SH-SY5Y (cell line): ENCODE measurements at regions not wholly inside any gene's neighbourhood (a gene's known extent, or its start where the extent isn't known, plus 50 kb on each side); places are given as distances from the start of the nearest gene placed in this dataset.

Source experiments
- GATA2 ChIP-seq: IDR thresholded peaks from 2 replicates; pipeline ENCODE4 v1.6.1; 2011; ENCODE audit warnings: mild to moderate bottlenecking, low read depth, low read length
- GATA3 ChIP-seq: IDR thresholded peaks from 2 replicates; pipeline ENCODE4 v1.6.1; 2011; ENCODE audit warnings: low read depth, mild to moderate bottlenecking, low read length, moderate library complexity

DNA sequence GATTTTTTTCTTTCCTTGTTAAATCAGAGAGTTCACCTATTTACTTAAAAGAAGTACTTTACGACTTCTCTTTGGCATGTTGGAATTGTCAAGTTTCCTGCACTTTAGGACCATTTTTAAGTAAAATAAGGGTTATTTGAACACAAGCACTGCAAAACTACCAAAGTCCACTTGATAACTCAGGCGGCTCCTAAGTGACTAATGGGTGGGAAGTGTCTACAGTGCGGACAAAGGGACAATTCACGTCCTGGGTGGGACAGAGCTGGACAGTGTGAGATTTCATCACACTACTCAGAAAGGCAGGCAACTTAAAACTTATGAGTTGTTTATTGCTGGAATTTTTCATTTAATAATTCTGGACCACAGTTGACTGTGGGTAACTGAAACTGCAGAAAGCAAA, 590.2 kb upstream of the UBE2E2 start:
- no peak for TF ChIP-seq GATA2
- TF ChIP-seq GATA3: no peak

DNA sequence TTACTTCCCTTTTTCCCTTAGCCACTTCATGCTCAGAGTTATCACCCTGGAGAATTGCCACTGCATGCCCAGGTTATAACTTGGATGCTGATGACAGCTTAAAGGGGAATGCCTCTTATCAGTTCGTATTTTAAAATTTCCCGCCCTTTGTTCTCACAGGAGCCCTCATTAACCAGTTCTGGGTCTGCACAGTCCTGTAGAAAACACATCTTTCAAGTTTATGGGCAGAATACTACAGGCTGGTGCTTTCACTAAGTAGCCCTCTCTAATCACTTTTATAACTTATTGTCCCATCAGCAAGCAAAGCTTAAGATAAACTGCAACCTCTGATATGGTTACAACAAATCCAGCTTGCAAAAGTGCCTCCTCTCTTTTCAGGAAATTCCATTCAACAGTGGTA, 587.3 kb upstream of the UBE2E2 start:
- TF ChIP-seq GATA2: no peak
- TF ChIP-seq GATA3: no peak

DNA sequence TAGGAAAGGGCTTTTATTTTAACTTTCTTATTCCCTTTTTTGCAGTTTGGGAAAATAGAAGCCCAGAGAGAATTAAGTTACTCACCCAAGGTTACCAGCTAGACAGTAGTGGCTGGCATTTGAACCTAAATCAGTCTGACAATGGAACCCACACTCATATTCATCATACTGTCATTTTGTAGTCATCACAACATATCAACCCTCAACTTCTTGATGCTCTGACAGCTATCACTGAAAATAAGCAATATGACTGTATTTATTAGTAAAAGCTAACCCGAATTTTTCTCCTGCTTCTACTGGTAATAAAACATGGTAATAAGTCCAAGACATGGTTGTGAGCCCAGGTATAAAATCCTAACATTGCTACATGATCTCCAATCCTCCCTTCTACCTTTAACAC, 585.8 kb upstream of the UBE2E2 start:
- TF ChIP-seq GATA2 (no peak), GATA3 (no peak)

DNA sequence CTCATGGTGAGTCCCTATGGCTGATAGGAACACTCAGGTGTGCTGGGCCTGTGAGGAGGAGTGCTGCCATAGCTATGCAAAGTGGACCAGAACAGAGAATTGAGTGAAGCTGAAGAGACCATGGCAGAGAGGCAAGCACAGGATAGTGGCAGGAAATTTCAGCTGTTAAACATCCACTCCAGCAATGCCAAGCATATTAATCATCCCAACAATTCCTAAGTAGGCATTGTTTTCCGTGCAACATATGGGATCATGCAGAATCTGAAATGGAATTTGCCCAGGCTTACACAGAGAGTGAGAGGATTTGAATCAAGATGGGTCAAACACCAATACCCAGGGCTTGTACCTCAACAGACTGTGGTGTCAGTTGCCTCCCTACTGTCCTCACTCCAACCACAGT, 582.6 kb upstream of the UBE2E2 start:
- TF ChIP-seq GATA3 (no peak), GATA2 (no peak)

DNA sequence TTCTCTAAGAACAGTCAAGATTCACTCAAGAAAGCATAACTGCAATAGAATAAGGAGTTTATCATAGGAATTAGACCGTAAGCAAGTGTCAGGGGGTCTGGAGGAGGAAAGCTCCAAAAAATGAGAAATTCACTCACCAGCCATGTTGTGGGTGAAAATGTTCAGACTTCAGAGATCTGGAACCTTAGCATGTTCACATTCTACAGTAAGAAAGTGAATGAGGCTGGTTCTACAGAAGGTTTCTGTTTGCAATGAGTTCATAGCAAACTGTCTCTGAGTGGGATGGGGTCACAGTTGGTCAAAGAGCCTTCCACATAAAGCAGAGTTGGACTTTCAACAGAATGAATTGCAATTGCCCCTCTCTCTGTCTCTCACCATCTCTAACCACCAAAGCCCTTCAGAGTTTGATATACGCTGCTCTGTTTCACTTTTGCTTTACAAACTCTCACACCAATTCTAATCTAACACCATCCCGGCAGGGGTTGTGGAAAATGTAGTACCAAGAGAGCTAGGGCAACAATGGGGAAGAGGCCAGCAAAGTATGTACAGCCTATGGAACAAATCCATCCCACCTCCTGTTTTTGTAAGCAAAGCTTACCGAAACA, 581.8 kb upstream of the UBE2E2 start:
- no peak for TF ChIP-seq GATA3
- no peak for TF ChIP-seq GATA2

DNA sequence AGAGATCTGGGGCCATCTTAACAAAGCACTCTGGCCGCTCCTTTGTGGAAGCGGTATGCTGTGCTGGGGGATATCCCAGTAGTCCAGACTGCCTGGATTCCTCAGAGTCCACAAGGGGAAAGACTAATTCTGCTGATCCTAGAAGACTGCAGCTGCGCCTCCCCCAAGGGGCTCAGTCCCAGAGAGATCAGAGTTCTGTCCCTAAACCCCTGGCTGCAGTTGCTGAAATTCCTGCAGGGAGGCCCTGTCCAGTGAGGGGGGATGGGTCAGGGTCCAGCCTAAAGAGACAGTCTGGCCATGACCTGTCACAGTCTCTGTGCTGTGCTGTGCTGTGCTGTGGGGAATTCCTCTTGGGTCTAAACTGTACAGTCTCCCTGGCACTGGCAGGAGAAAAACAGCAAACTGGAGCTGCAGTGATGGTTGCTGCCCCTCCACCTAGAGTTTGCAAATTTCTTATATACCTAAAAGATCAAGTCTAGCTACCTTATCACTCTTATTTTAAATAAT, 575.1 kb upstream of the UBE2E2 start:
- TF ChIP-seq GATA3 (no peak), GATA2 (no peak)

DNA sequence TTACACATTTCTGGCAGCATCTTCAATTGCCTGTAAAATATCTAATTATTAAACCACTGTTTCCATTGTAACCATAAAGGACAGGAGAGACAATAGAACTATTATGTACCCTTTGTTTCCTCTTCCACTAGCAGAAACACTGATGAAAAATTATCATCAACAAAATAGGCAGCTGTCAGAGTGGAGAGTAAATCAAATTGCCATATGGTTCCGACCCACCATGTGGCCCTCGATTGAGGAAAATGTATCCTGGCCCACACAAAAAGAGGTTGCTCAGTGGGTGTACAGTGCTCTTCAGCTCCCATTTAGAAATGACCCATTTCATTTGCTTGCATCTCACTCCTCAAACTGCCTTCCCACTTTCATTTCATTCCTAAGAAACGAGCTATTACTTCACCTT, 570.6 kb upstream of the UBE2E2 start:
- TF ChIP-seq GATA2 (no peak), GATA3 (no peak)

DNA sequence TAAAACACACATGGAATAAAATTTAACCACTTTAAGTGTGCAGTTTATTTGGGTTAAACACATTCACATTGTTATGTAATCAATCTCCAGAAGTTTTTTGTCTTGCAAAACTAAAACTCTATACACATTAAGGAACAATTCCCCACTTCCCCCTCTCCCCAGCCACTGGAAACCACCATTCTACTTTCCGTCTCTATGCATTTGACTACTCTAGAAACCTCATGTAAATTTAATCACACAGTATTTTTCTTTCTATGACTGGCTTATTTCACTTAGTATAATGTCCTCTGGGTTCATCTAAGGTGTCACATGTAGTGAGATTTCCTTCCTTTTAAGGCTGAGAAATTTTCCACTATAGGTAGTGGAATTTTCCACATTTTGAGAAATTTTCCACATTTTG, 568.7 kb upstream of the UBE2E2 start:
- TF ChIP-seq GATA2 (no peak), GATA3 (no peak)

DNA sequence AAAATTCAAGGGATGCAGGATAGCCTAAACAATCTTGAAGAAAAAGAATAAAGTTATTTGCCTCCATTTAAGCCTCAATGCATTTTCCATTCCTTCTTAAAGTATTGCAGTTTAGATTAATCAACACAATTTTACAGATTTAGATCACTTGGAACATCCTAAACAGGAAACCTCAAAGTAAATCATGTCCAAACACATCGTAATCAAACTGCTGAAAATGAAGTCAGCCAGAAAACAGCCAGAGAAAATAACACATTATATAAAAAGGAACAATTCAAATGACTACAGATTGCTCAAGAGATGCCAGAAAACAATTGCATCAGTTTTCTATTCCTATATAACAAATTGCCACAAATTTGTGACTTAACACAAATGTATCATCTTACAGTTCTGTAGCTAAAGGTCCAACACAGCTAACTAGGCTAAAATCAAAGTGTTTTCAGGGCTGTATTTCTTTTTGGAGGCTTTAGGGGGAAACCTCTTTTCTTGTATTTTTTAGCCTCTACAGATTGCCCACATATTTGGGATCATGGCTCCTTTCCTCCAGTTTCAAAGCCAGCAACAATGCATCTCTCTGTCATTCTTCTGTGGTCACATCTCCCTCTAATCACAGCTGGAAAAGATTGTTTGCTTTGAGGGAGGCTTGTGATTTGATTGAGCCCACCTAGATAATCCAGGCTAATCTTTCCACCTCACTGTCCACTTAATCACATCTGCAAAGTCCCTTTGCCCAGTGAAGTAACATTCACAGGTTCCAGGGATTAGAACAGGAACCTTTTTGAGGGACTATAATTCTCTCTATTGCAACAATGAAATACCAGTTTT, 543.3 kb upstream of the UBE2E2 start:
- TF ChIP-seq GATA3: no peak
- TF ChIP-seq GATA2: no peak

DNA sequence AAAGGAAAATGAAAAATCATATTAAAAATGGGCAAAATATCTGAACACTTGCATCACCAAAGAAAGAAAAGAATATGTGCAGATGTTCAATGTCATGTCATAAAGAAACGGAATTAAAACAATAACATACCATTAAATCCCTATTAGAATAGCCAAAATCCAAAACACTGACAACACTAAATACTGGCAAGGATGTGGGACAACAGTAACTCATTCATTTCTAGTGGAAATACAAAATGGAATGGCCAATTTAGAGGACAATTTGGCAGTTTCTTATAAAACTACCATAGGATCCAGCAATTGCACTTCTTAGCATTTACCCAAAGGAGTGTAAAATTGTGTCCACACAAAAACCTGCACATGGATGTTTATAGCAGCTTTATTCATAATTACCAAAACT, 542.5 kb upstream of the UBE2E2 start:
- TF ChIP-seq GATA3 (no peak), GATA2 (no peak)

DNA sequence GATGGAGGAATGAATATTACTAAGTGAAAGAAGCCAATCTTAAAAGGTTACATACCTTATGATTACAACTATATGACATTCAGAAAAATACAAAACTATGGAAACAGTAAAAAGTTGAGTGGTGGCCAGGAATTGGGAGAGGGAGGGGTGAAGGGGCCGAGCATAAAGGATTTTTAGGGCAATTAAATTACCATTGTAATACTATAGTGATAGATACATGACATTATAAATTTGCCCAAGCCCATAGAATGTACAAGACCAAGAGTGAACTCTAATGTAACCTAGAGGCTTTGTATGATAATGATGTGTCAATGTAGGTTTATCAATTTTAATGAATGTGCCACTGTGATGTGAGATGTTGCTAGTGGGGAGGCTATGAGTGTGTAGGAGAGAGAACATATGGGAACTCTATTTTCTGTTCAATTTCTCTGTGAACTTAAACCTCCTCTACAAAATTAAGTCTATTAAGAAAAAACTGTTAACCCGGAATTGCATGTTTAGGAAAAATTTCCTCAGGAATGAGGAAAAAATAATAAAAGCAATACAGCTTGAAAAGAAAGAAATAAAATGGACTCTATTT, 541.9 kb upstream of the UBE2E2 start:
- no peak for TF ChIP-seq GATA3
- no peak for TF ChIP-seq GATA2

DNA sequence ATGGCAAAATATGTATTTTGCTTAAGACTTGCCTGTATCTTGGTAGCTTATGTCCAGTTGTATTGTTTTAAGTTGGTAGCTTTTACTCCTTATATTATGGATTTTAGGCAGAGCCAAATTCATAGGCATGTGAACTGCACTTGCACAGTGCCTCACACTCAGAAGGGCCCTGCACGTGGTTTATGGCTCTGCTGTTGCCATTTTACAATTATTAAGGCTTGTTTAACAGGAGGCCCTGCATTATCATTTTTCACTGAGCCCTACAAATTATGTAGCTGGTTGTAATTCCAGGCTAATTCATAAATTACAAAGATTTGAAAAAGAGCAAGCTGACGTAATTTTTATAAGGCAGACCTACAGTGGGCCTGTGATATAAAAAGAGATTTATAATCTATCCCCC, 537.6 kb upstream of the UBE2E2 start:
- TF ChIP-seq GATA2: no peak
- TF ChIP-seq GATA3: no peak

DNA sequence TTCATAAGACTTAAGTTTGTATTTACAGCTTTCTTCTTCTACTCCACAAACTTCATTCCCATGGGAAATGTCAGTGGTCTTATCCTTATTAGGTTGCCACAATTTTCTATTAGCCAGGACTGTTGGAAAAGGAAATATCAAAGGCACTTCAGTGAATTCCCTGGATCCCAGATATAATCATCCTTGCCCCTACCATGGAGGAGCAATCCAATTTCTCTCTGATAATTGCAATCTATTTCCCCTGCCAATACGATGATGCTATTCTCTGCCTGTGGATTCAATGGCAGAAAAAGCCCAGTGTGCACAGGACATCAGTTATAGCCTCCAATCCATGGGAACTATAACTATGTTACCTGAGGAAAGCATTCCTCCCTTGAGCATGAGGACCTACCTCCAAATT, 536.4 kb upstream of the UBE2E2 start:
- TF ChIP-seq GATA3 (no peak), GATA2 (no peak)

DNA sequence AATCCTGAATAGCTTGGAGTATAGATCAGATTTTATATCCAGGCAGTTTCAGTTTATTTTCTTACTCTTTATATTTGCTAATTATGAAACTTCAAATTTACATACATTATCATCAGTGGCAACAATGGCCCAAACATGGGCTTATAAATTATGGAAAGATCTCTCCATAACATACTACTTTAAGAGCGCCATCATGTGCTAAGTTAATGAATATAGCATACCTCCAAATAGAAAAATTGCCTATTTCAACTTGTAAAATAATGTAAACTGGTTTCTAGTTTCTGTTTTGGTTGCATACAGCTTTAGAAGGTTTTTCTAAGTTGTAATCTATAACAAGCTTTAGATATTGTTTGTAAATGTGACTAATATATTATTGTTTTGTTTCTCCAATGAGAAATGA, 531.3 kb upstream of the UBE2E2 start:
- TF ChIP-seq GATA2: no peak
- no peak for TF ChIP-seq GATA3

DNA sequence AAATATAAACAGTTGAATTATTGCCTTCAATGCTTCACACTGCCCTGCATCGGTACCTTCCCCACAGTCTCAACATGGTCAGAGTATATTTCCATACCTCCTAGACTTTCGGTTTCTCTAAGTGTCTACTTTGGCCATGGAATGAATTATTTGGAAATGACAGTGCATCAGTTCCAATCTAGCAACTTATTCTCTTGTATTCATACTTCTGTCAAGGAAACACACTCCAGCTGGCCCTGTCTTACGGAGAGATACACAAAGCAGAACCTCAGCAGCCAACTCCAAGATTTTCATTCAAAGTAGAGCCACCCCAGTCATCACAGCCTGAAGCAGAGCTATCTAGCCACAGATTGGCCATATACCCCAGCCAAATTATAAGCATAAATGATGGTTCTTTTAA, 518.4 kb upstream of the UBE2E2 start:
- TF ChIP-seq GATA3: no peak
- no peak for TF ChIP-seq GATA2

DNA sequence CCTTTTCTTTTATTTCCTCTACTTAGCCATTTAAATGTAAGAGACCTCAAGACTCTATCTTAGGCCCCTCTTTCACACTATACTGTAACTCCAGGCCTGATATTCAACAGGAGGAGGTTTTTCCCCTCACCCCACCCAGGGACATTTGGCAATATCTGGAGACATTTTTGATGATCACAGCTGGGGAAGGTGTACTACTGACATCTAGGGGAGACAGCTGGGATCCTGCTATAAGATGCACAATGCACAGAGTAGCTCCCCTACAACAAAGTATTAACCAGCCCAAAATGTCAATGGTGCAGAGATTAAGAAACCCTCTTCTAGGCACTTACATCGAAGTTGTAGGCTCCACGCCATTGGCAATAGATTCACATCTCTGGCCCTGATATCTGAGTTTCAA, 517.5 kb upstream of the UBE2E2 start:
- TF ChIP-seq GATA2 (no peak), GATA3 (no peak)
